ENCODE measurements at regions not wholly inside any gene's neighbourhood (a gene's known extent, or its start where the extent isn't known, plus 50 kb on each side); places are given as distances from the start of the nearest gene placed in this dataset.

DNA sequence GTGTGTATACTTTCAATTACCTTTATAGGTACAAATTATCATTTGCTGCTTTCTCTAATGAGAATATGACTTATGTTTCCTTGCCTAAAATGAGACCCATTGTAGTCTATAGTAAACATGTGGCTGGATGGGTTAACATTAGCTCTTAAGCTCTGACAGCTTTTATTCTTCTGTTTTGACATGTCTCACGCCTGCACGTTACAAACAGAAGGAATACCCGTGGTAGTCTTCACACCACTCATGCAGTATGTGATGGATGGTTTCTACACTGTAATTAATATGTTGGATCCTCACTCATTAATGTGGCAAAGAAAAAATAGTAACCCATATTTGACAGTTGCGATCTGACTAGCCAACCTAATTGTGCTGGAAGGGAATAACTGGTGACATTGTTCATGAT, 133.4 kb upstream of the MITF start:
- Histone ChIP-seq H3K79me2 (ENCODE audit: insufficient read depth) (no peaks in the 10 kb centered on the region), H3K4me2 (no peak overlapping the region), H3K36me3 (replicated peaks in 1 of 2; ENCODE audit: control insufficient read depth in 1 of 2, insufficient read depth in 2 of 2, low read length in 1 of 2) (no peaks in the 10 kb centered on the region), H3K27ac (ENCODE audit: low read depth in 2 of 2, low read length in 1 of 2) (no peak overlapping the region), H3F3A (replicated peaks; ENCODE audit: insufficient read depth) (no peaks in the 10 kb centered on the region), H3K27me3 (ENCODE audit: insufficient read depth) (no peaks in the 10 kb centered on the region), H3K4me1 (ENCODE audit: control insufficient read depth in 1 of 2, insufficient read depth in 2 of 2, low read depth in 1 of 2, low read length in 1 of 2) (no peaks in the 10 kb centered on the region), H3K9me3 (no peaks in the 10 kb centered on the region), H4K20me1 (ENCODE audit: insufficient read depth) (no peaks in the 10 kb centered on the region), H3K4me3 (ENCODE audit: low read depth in 2 of 2, low read length in 1 of 2) (no peak overlapping the region), H2AFZ (ENCODE audit: low read depth) (no peak overlapping the region), H3K9me2 (no peaks in the 10 kb centered on the region), H3K9ac (no peak overlapping the region)
- ChIA-PET CTCF (no interaction called here), POLR2A (no interaction called here)
- TF ChIP-seq FOXM1 (IDR thresholded peaks at IDR 0.05; ENCODE audit: low read depth) (no peak), EP300 (IDR thresholded peaks at IDR 0.05; ENCODE audit: borderline replicate concordance in 1 of 2, low read depth in 1 of 2, low read length in 1 of 2) (no peak)
- WGBS (ENCODE audit: low lambda C conversion rate), result 65% methylated on average over 4 of the region's 4 CpGs
- DNase-seq, result no peak

- no peak for TF ChIP-seq MEF2A (IDR thresholded peaks at IDR 0.05; ENCODE audit: borderline replicate concordance, low read depth)
- no peak for TF ChIP-seq TAF1 (IDR thresholded peaks at IDR 0.05; ENCODE audit: borderline replicate concordance, low read depth, low read length)
- no peak for TF ChIP-seq EP300 (IDR thresholded peaks at IDR 0.05; ENCODE audit: borderline replicate concordance in 1 of 2, low read depth in 1 of 2, low read length in 1 of 2)
- TF ChIP-seq TCF12 (IDR thresholded peaks at IDR 0.05), result no peak
- TF ChIP-seq NFIC (IDR thresholded peaks at IDR 0.05; ENCODE audit: borderline replicate concordance), result no peak
- TF ChIP-seq FOSL2 (IDR thresholded peaks at IDR 0.05; ENCODE audit: borderline replicate concordance, low read depth), result no peak
- no peak for TF ChIP-seq GATA2 (CRISPR knock-in tag; IDR thresholded peaks at IDR 0.05)
- no peak for TF ChIP-seq IRF3 (IDR thresholded peaks at IDR 0.05; ENCODE audit: low read depth, low read length)
- TF ChIP-seq EZH2phosphoT487 (IDR thresholded peaks at IDR 0.05; ENCODE audit: borderline replicate concordance, low read depth), result no peak
- TF ChIP-seq MAX (IDR thresholded peaks at IDR 0.05; ENCODE audit: low read depth), result no peak
- no peaks in the 10 kb centered on the region for H3K36me3 ChIP-seq (replicated peaks in 1 of 2; ENCODE audit: control insufficient read depth in 1 of 2, insufficient read depth in 2 of 2, low read length in 1 of 2)
- H4K20me1 ChIP-seq (ENCODE audit: insufficient read depth), result no peaks in the 10 kb centered on the region
- ChIA-PET POLR2A (no interaction called here), CTCF (no interaction called here)
- H3K9me2 ChIP-seq, result no peaks in the 10 kb centered on the region
- no peak overlapping the region for H3K27ac ChIP-seq (ENCODE audit: low read depth in 2 of 2, low read length in 1 of 2)
- no peak overlapping the region for H3K4me3 ChIP-seq (ENCODE audit: low read depth in 2 of 2, low read length in 1 of 2)
- H3K79me2 ChIP-seq (ENCODE audit: insufficient read depth), result no peaks in the 10 kb centered on the region
- H3F3A ChIP-seq (replicated peaks; ENCODE audit: insufficient read depth), result no peaks in the 10 kb centered on the region
- 59% methylated on average over 8 of the region's 8 CpGs for WGBS (ENCODE audit: low lambda C conversion rate)
- H3K9ac ChIP-seq, result no peak overlapping the region
- H2AFZ ChIP-seq (ENCODE audit: low read depth), result no peak overlapping the region
- no peaks in the 10 kb centered on the region for H3K9me3 ChIP-seq
- no peaks in the 10 kb centered on the region for H3K27me3 ChIP-seq (ENCODE audit: insufficient read depth)
- no peak for DNase-seq
- no peak overlapping the region for H3K4me2 ChIP-seq
- H3K4me1 ChIP-seq (ENCODE audit: control insufficient read depth in 1 of 2, insufficient read depth in 2 of 2, low read depth in 1 of 2, low read length in 1 of 2), result no peaks in the 10 kb centered on the region
Observed at GRCh38 chr3:69604735-69605450, 134.4 kb upstream of the MITF start.

Measured in SK-N-SH (cell line).